ENCODE measurements at regions not wholly inside any gene's neighbourhood (a gene's known extent, or its start where the extent isn't known, plus 50 kb on each side); places are given as distances from the start of the nearest gene placed in this dataset.
A peak's percentile ranks its signal among the peaks of the same experiment; 100 is the strongest.

DNA sequence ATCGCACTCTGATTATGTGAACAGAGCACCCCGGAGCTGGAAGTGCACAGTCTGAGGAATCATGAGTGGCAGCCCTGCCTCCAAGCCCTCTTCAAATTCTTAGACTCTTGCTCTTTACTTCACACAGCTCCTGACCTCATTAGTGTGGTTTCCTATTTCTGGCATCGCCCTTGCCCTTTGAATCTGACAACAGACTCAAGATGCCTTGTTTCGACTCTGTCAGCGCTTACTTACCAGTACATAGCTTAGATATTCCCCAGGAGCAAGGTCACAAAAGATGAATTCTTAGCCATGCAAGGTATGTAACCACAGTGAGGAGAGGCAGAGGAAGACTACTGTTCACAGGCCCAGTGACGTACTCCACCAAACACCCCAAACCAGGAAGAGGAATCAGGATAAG is 167.2 kb downstream of the KDR start:
- TF ChIP-seq, protein P1, sequence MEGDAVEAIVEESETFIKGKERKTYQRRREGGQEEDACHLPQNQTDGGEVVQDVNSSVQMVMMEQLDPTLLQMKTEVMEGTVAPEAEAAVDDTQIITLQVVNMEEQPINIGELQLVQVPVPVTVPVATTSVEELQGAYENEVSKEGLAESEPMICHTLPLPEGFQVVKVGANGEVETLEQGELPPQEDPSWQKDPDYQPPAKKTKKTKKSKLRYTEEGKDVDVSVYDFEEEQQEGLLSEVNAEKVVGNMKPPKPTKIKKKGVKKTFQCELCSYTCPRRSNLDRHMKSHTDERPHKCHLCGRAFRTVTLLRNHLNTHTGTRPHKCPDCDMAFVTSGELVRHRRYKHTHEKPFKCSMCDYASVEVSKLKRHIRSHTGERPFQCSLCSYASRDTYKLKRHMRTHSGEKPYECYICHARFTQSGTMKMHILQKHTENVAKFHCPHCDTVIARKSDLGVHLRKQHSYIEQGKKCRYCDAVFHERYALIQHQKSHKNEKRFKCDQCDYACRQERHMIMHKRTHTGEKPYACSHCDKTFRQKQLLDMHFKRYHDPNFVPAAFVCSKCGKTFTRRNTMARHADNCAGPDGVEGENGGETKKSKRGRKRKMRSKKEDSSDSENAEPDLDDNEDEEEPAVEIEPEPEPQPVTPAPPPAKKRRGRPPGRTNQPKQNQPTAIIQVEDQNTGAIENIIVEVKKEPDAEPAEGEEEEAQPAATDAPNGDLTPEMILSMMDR (IDR thresholded peaks at IDR 0.05; ENCODE audit: low read depth, low read length) = no peak
- no peak overlapping the region for H3K4me3 ChIP-seq
- DNase-seq (ENCODE audit: low read depth in 1 of 2, low spot score in 1 of 2) = peak; percentile 37 to 90
- no peaks in the 10 kb centered on the region for H3K9me3 ChIP-seq (ENCODE audit: low read depth)
- peaks cover 20% of the 10 kb centered on the region for H3K4me1 ChIP-seq (ENCODE audit: low read depth)
- H3K27me3 ChIP-seq = peaks cover 31% of the 10 kb centered on the region
- no peak overlapping the region for H3K27ac ChIP-seq
- H3K36me3 ChIP-seq = no peaks in the 10 kb centered on the region

DNA sequence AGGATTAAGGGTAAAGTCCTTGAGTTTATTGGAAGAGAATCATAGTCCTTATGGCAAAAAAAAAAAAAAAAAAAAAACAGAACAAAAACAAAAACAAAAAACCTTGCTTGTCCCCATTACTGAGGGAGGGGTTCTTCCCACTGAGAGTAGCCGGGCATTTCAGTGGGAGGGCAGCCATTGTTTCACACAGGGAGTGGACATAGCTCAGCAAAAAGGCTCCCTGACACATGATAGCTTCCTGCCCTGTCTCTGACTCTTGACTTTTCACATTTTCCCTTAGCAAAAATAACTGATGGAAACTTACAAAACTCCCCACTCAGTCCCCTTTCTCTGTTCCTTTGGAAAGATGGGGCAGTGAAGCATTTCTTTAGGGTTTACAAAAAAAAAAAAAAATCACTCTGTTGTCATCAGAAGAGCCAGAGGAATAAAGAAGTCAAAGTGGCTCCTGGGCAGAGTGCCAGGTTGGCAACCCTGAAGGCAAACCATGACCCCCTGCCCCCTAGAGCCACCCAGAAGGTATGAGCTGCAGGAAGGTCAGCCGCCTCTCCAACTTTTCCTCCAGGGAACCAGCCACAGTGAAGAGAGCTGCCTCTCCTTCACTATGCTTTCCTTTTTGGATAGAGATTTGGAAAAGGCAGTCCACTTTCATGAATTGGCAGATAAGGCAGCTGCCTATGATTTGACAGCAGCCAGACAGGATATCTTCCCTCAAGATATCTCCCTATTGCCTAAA is 170.6 kb downstream of the KDR start:
- H3K27me3 ChIP-seq = peaks cover 10% of the 10 kb centered on the region
- no peaks in the 10 kb centered on the region for H3K36me3 ChIP-seq
- TF ChIP-seq, protein P1 (IDR thresholded peaks at IDR 0.05; ENCODE audit: low read depth, low read length) = no peak
- H3K9me3 ChIP-seq (ENCODE audit: low read depth) = no peaks in the 10 kb centered on the region
- no peak overlapping the region for H3K27ac ChIP-seq
- peaks cover 20% of the 10 kb centered on the region for H3K4me1 ChIP-seq (ENCODE audit: low read depth)
- no peak overlapping the region for H3K4me3 ChIP-seq
- DNase-seq (ENCODE audit: low read depth in 1 of 2, low spot score in 1 of 2) = peak; percentile 9 to 34

GRCh38 chr4:54946741-54947140 is 178.7 kb downstream of the KDR start:
- no peak overlapping the region for H3K27ac ChIP-seq
- H3K9me3 ChIP-seq (ENCODE audit: low read depth) = no peaks in the 10 kb centered on the region
- H3K27me3 ChIP-seq = no peaks in the 10 kb centered on the region
- DNase-seq (ENCODE audit: low read depth in 1 of 2, low spot score in 1 of 2) = no peak
- H3K36me3 ChIP-seq = no peaks in the 10 kb centered on the region
- H3K4me1 ChIP-seq (ENCODE audit: low read depth) = no peaks in the 10 kb centered on the region
- TF ChIP-seq, protein P1 (IDR thresholded peaks at IDR 0.05; ENCODE audit: low read depth, low read length) = no peak
- H3K4me3 ChIP-seq = no peak overlapping the region

DNA sequence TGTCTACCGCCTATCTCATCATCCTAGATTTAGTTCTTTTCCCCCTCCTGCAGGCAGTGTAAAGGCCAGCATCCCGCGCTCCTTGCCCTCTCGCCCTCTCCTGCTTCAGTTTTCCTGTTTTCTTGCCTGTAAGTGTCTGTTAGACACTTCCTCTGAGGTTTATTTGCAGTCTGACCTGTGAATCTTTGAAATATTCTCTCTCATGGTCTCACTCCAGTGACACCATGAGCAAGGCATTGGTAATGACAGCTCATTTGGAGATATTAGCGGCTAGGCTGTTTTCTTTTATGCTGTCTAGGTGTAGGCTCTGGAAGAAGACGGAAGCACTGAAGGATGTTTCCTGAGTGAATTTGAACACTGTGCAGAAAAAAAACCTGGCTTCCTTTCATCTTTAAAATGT is 179.6 kb downstream of the KDR start:
- no peak overlapping the region for H3K27ac ChIP-seq
- no peaks in the 10 kb centered on the region for H3K36me3 ChIP-seq
- no peaks in the 10 kb centered on the region for H3K9me3 ChIP-seq (ENCODE audit: low read depth)
- DNase-seq (ENCODE audit: low read depth in 1 of 2, low spot score in 1 of 2) = peak in 1 of 2 donors; percentile 10
- peaks cover 6% of the 10 kb centered on the region for H3K27me3 ChIP-seq
- no peak overlapping the region for H3K4me3 ChIP-seq
- TF ChIP-seq, protein P1 (IDR thresholded peaks at IDR 0.05; ENCODE audit: low read depth, low read length) = peak; percentile 3
- H3K4me1 ChIP-seq (ENCODE audit: low read depth) = no peaks in the 10 kb centered on the region

DNA sequence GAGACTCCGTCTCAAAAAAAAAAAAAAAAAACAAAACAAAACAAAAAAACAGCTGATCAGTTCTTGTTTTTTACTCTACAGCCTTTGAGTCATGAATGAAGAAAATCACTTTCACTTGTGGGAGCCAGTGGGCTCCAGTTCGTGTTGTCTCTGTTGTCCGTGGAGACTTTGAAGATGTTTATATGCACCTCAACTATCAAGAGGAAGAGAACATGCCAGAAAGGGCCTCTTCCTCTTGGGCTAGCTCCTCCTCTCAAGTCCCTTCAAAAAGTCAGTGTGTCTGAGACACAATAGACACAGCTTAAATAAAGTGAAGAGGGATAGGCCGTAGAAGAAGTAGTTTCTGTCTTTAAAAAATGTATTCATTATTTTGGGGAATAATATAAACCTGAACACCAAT is 182.7 kb downstream of the KDR start:
- no peak overlapping the region for H3K27ac ChIP-seq
- TF ChIP-seq, protein P1 (IDR thresholded peaks at IDR 0.05; ENCODE audit: low read depth, low read length) = no peak
- H3K27me3 ChIP-seq = peaks cover 6% of the 10 kb centered on the region
- no peaks in the 10 kb centered on the region for H3K9me3 ChIP-seq (ENCODE audit: low read depth)
- no peaks in the 10 kb centered on the region for H3K36me3 ChIP-seq
- no peak overlapping the region for H3K4me3 ChIP-seq
- H3K4me1 ChIP-seq (ENCODE audit: low read depth) = no peaks in the 10 kb centered on the region
- no peak for DNase-seq (ENCODE audit: low read depth in 1 of 2, low spot score in 1 of 2)

Data from cardiac muscle cell (in vitro differentiated cells and primary cell).